ENCODE measurements at regions not wholly inside any gene's neighbourhood (a gene's known extent, or its start where the extent isn't known, plus 50 kb on each side); places are given as distances from the start of the nearest gene placed in this dataset.

DNA sequence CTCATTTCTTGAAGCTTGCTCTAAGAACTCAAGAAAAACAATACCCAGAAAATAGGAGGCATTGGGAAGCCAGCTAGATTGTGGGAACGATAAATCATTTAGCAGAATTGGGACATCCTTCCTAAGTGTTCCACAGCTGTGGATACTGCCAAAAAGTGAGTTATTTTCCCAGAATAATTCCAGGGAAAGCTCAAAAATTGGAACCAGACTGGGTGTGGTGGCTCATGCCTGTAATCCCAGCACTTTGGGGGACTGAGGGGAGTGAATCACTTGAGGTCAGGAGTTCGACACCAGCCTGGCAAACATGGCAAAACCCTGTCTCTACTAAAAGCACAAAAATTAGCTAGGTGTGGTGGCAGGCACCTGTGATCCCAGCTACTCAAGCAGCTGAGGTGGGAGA, 68.2 kb upstream of the GK2 start:
- TF ChIP-seq, protein P1, sequence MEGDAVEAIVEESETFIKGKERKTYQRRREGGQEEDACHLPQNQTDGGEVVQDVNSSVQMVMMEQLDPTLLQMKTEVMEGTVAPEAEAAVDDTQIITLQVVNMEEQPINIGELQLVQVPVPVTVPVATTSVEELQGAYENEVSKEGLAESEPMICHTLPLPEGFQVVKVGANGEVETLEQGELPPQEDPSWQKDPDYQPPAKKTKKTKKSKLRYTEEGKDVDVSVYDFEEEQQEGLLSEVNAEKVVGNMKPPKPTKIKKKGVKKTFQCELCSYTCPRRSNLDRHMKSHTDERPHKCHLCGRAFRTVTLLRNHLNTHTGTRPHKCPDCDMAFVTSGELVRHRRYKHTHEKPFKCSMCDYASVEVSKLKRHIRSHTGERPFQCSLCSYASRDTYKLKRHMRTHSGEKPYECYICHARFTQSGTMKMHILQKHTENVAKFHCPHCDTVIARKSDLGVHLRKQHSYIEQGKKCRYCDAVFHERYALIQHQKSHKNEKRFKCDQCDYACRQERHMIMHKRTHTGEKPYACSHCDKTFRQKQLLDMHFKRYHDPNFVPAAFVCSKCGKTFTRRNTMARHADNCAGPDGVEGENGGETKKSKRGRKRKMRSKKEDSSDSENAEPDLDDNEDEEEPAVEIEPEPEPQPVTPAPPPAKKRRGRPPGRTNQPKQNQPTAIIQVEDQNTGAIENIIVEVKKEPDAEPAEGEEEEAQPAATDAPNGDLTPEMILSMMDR (IDR thresholded peaks at IDR 0.05): no peak
- no peak for TF ChIP-seq POLR2A (IDR thresholded peaks at IDR 0.05)
